Neural cell (in vitro differentiated cells): ENCODE measurements at regions not wholly inside any gene's neighbourhood (a gene's known extent, or its start where the extent isn't known, plus 50 kb on each side); places are given as distances from the start of the nearest gene placed in this dataset.

Experiments used
- CTCF ChIP-seq: fragments of 450-650 bp; IDR thresholded peaks from 2 replicates; pipeline ENCODE4 v1.5.1; 2014; ENCODE audit warnings: antibody characterized with exemption, mild to moderate bottlenecking, moderate library complexity; ENCODE audit not compliant: poor library complexity, severe bottlenecking
- EP300 ChIP-seq: fragments of 450-650 bp; conservative IDR thresholded peaks from 2 replicates; pipeline ENCODE4 v1.6.1; 2014; ENCODE audit warnings: antibody characterized with exemption, mild to moderate bottlenecking, moderate library complexity; ENCODE audit not compliant: poor library complexity, severe bottlenecking
- EZH2 ChIP-seq: fragments of 200-600, 300-800 bp; shearing (Covaris generic), sonication (generic); IDR thresholded peaks from 2 replicates; pipeline ENCODE4 v1.6.1; 2014; ENCODE audit warnings: antibody characterized with exemption, low read length, borderline replicate concordance, mild to moderate bottlenecking; ENCODE audit not compliant: insufficient read depth, poor library complexity, severe bottlenecking
- MXI1 ChIP-seq: fragments of 450-650 bp; conservative IDR thresholded peaks from 2 replicates; pipeline ENCODE4 v1.6.1; 2014; ENCODE audit warnings: antibody characterized with exemption, mild to moderate bottlenecking; ENCODE audit not compliant: poor library complexity, severe bottlenecking
- POLR2AphosphoS5 ChIP-seq: IDR thresholded peaks from 2 replicates; pipeline ENCODE4 v1.6.1; 2012
- RAD21 ChIP-seq: fragments of 450-650 bp; conservative IDR thresholded peaks from 2 replicates; pipeline ENCODE4 v1.6.1; 2014; ENCODE audit warnings: antibody characterized with exemption, mild to moderate bottlenecking, moderate library complexity
- REST ChIP-seq: IDR thresholded peaks from 2 replicates; pipeline ENCODE4 v1.6.1; 2012; ENCODE audit warnings: borderline replicate concordance

- TF ChIP-seq EP300 (no peak), CTCF (no peak), EZH2 (no peak), POLR2AphosphoS5 (no peak), RAD21 (no peak), MXI1 (no peak), REST (no peak)
Observed at GRCh38 chr4:85268961-85269360, 206.0 kb upstream of the ARHGAP24 start.
